SK-N-DZ (cell line): ENCODE measurements at regions not wholly inside any gene's neighbourhood (a gene's known extent, or its start where the extent isn't known, plus 50 kb on each side); places are given as distances from the start of the nearest gene placed in this dataset.

Experiments
- DNase-seq: peaks from one replicate; pipeline ENCODE4 v3.0.0-alpha.2; 2015; ENCODE audit warnings: low spot score

- no peak for DNase-seq
Observed at GRCh38 chr10:108791030-108791429, 1132.3 kb downstream of the XPNPEP1 start.

DNA sequence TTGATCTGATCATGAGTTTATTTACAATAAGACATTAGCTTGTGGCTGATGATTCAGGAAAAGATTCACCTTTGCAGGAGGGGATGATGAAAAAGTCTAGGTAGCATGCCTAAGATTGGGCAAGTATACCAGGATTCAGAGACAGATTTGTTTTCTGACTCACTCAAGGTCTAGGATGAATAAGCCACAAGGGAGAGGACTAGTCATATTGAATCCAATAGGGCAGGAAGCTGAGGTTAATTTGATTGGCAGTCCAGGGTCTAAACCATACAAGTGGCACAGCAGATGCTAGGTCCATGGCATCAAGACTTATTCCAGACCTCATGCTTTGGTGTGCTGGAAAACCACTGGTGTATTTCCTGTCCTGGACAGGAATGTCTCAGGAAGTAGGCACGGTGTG lies 1133.4 kb downstream of the XPNPEP1 start:
- no peak for DNase-seq

DNA sequence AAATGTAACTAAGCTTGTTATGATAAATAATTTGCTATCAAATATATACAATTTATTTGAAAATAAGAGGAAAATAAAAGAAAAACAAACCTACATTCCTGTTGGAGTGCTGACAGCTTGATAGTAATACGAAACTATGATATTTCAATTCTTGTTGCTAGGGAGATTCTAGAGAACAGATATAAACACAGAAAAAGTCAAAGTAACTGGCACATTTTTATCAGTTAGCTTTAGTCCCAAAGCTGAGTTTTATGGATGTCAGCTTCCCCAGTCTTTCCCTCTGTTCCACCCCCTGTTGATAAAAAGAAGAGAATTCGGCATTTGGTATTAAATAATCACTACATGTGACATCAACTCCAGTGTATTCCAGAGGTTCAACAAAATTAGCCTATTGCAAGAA lies 1134.0 kb downstream of the XPNPEP1 start:
- DNase-seq: no peak

- DNase-seq: no peak
Observed at GRCh38 chr10:108788891-108789290, 1134.4 kb downstream of the XPNPEP1 start.

- no peak for DNase-seq
Observed at GRCh38 chr10:108787932-108788331, 1135.4 kb downstream of the XPNPEP1 start.

- no peak for DNase-seq
Observed at GRCh38 chr10:108785011-108785410, 1138.3 kb downstream of the XPNPEP1 start.

DNA sequence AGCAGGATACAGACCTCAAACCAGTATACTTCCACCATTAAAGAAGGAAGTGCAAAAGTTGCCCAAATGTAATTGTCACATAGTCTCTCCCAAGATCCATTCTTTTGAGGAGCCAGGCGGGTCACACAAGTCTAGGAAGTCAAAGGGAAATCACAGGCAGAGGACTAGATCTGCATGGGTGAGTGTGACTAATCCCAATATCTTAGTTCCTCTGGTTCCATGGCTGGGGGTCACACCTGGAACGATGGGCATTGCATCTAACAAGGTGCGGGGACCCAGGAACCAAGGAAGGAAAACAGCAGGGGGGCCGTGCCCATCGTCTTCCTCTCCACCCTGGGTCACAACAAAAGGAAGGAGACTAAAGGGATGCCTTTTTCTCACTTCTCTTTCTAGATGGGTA lies 1138.8 kb downstream of the XPNPEP1 start:
- no peak for DNase-seq

GRCh38 chr10:108783897-108784296 lies 1139.4 kb downstream of the XPNPEP1 start:
- peak; percentile 47 for DNase-seq

GRCh38 chr10:108782411-108782810 lies 1140.9 kb downstream of the XPNPEP1 start:
- DNase-seq: no peak

- DNase-seq: no peak
Observed at GRCh38 chr10:108779501-108779900, 1143.8 kb downstream of the XPNPEP1 start.

DNA sequence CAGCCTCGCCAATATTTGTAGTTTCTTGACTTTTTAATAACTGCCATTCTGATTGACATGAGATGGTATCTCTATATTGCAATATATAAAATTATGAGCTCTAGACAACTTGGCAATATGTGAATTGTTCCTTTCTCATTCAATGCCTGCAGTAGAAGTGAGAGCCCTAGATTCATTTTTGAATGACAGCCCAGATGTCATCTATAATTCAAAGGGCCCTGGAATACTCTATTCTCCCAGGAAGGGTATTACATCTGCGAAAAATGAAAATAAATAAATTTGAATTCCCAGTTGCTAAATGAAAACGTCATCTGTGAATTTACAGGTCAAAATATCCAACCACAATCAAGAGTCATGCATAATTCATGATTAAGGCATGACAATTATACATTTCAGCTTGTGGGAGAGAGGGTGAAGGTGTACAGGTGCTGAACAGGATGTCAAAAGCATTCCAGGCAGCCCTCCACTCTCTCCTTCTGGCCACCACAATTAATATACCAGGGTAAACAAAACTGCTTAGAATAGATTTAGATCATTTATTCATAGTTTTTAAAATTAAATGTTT lies 1147.3 kb downstream of the XPNPEP1 start:
- DNase-seq: no peak

DNA sequence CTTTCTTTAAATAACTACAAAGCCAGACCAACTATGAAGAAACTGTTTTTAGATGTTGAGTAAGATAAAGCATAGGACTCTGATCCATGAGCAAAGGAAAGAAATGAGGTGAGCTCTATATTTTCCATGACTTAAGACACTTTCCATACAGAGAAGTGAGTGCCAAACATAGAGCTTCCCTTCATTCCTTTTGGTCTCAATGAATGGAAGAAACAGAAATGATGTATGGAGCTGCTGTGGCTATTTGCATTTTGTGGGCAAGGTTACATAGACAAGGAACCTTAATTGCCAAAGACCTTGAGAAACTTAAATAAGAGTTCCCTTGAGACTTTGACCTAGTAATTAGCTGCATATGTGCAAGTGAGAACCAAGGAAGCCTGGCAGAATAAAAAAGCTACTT lies 1152.2 kb downstream of the XPNPEP1 start:
- no peak for DNase-seq

- no peak for DNase-seq
Observed at GRCh38 chr10:108765794-108766193, 1157.5 kb downstream of the XPNPEP1 start.

GRCh38 chr10:108757946-108758345 lies 1165.4 kb downstream of the XPNPEP1 start:
- no peak for DNase-seq

GRCh38 chr10:108755646-108756045 lies 1167.7 kb downstream of the XPNPEP1 start:
- no peak for DNase-seq

- no peak for DNase-seq
Observed at GRCh38 chr10:108753326-108753725, 1170.0 kb downstream of the XPNPEP1 start.

DNA sequence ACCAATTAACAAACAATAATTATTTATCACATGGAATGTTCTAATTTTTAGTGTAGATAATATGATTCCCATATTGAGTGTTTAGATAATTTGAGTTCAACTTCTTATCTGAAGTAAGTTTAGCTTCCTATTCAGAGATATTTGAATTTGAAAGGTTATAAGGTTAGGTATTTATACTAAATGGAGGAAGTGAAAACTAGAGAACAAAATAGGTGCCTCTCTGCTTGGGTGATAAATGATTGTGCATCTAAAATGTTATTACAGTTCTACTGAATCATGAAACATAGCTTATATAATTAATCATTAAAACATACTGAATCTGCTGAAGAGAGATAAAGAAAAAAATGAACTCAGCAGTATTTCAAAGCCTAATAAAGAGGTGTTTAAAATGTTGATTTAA lies 1174.3 kb downstream of the XPNPEP1 start:
- DNase-seq: no peak

DNA sequence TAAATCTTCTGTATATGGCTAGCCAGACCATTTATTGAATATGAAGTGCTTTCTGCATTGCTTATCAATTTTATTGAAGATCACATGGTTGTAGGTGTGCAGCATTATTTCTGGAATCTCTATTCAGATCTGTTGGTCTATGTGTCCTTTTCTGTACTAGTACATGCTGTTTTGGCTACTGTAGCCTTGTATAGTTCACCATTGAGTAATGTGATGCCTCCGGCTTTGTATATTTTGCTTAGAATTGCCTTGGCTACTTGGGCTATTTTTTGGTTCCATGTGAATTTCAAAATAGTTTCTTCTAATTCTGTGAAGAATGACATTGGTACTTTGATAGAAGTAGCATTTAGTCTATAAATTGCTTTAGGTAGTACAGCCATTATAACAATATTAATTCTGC lies 1187.2 kb downstream of the XPNPEP1 start:
- DNase-seq: no peak

DNA sequence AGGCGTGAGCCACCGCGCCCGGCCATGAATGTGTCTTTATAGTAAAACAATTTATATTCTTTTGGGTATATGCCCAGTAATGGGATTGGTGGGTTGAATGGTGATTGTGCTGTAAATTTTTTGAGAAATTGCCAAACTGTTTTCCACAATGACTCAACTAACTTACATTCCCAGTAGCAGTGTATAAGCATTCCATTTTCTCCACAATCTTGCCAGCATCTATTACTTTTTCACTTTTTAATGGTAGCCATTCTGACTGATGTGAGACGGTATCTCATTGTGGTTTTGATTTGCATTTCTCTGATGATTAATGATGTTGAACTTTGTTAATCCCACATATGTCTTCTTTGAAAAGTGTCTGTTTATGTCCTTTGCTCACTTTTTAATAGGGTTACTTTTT lies 1187.9 kb downstream of the XPNPEP1 start:
- no peak for DNase-seq

- no peak for DNase-seq
Observed at GRCh38 chr10:108721874-108722273, 1201.4 kb downstream of the XPNPEP1 start.

DNA sequence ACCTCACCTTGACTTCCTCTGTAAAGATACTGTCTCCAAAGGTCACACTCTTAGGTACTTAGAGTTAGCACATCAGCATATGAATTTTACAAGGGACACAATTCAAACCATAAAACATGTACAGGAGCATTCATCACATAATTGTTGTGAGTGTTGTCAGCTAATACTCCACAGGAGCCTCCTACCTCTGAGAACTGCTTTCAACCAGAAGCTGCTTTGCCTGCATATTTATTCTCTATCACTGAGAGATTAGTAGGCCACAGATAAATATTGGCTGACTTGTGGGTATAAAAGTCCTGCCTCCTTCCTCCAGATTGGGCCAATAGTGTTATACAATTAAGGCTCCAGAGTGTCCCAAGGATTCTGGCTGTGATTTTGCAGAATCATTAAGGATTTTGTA lies 1207.0 kb downstream of the XPNPEP1 start:
- DNase-seq: no peak

GRCh38 chr10:108709927-108710722 lies 1213.2 kb downstream of the XPNPEP1 start:
- DNase-seq: no peak

- no peak for DNase-seq
Observed at GRCh38 chr10:108708363-108708762, 1214.9 kb downstream of the XPNPEP1 start.
